NCI-H774 (cell line): ENCODE measurements at regions not wholly inside any gene's neighbourhood (a gene's known extent, or its start where the extent isn't known, plus 50 kb on each side); places are given as distances from the start of the nearest gene placed in this dataset.
"Not testable (repeated sequence)": the region's sequence is repeated elsewhere in the genome, so short reads cannot be mapped to it uniquely, and the experiment has no call there.

ENCODE experiments used
- DNase-seq: peaks from one replicate; lab custom pipeline; 2025; lab: John Stamatoyannopoulos, UW

GRCh38 chr5:17326600-17327037 is 109.2 kb downstream of the BASP1 start:
- DNase-seq: no peak

- DNase-seq: no peak
Measured at GRCh38 chr5:17327048-17327625, 109.7 kb downstream of the BASP1 start.

- DNase-seq: no peak
Measured at GRCh38 chr5:17329571-17329970, 112.1 kb downstream of the BASP1 start.

GRCh38 chr5:17330386-17330785 is 113.0 kb downstream of the BASP1 start:
- DNase-seq: no peak

- DNase-seq: no peak
Measured at GRCh38 chr5:17331651-17332050, 114.2 kb downstream of the BASP1 start.

GRCh38 chr5:17333755-17334154 is 116.3 kb downstream of the BASP1 start:
- no peak for DNase-seq

- DNase-seq: no peak
Measured at GRCh38 chr5:17336054-17336453, 118.6 kb downstream of the BASP1 start.

- not testable (repeated sequence) for DNase-seq
Measured at GRCh38 chr5:17336723-17337122, 119.3 kb downstream of the BASP1 start.

- no peak for DNase-seq
Measured at GRCh38 chr5:17339841-17340240, 122.4 kb downstream of the BASP1 start.

- DNase-seq: no peak
Measured at GRCh38 chr5:17340379-17340778, 122.9 kb downstream of the BASP1 start.

- DNase-seq: no peak
Measured at GRCh38 chr5:17340819-17341218, 123.4 kb downstream of the BASP1 start.

- no peak for DNase-seq
Measured at GRCh38 chr5:17343675-17344074, 126.2 kb downstream of the BASP1 start.

- DNase-seq: no peak
Measured at GRCh38 chr5:17346811-17347210, 129.4 kb downstream of the BASP1 start.

GRCh38 chr5:17352223-17352622 is 134.8 kb downstream of the BASP1 start:
- DNase-seq: no peak

- no peak for DNase-seq
Measured at GRCh38 chr5:17354265-17354664, 136.8 kb downstream of the BASP1 start.

GRCh38 chr5:17355586-17356346 is 138.3 kb downstream of the BASP1 start:
- no peak for DNase-seq

- DNase-seq: no peak
Measured at GRCh38 chr5:17356551-17356950, 139.1 kb downstream of the BASP1 start.

- no peak for DNase-seq
Measured at GRCh38 chr5:17357504-17357903, 140.1 kb downstream of the BASP1 start.

- no peak for DNase-seq
Measured at GRCh38 chr5:17358031-17358430, 140.0 kb upstream of the TAF11L2 start.

GRCh38 chr5:17359451-17360011 is 138.5 kb upstream of the TAF11L2 start:
- no peak for DNase-seq

GRCh38 chr5:17360879-17361278 is 137.2 kb upstream of the TAF11L2 start:
- DNase-seq: peak; percentile 39

GRCh38 chr5:17361331-17361730 is 136.7 kb upstream of the TAF11L2 start:
- no peak for DNase-seq
